GM18502 (cell line): ENCODE measurements at regions not wholly inside any gene's neighbourhood (a gene's known extent, or its start where the extent isn't known, plus 50 kb on each side); places are given as distances from the start of the nearest gene placed in this dataset.
"Not testable (repeated sequence)": the region's sequence is repeated elsewhere in the genome, so short reads cannot be mapped to it uniquely, and the experiment has no call there.

ENCODE experiments used
- ATAC-seq: cut with Tn5 transposase; IDR thresholded peaks from one replicate; pipeline ENCODE4 v1.9.1; 2021; ENCODE audit warnings: mild to moderate bottlenecking; ENCODE audit not compliant: unreplicated experiment, poor library complexity

DNA sequence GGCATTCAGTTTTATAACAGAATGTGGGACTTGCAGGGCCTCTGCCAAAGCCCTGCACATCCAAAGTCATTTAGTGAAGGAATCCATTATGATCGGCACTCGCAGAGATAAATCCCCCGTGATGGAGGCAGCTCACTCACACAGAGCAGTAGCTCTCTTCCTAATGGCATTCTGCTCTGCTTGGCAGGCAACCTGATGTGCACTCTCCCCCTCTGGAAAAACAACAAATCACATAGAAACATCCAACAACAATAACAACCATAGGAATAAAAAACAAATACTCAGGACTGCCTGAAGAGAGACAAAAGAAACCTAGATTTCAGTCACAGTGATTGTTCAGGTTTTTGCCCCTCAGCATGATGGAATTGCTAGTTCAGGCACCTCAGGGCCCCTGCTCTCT, 59.7 kb downstream of the NAA11 start:
- no peak for ATAC-seq

DNA sequence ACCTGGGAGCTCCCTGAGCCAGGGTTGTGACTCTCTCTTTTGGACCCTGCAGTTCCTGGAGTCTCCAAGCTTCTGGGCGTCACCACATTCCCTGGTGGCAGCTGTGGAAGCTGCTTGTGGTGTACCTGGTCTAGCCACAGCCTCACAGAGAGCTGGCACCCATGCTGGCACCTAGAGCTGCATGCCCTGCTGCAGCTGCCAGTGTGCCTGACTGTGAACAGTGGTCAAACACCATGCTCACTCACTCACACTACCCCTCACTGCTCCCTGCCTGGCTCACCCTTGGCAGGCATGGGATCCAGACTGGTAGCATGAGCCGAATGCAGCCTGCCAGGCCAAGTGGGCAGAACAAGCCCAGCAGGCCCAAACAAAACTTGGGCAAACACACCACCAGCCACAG, 66.6 kb downstream of the NAA11 start:
- ATAC-seq, result no peak

DNA sequence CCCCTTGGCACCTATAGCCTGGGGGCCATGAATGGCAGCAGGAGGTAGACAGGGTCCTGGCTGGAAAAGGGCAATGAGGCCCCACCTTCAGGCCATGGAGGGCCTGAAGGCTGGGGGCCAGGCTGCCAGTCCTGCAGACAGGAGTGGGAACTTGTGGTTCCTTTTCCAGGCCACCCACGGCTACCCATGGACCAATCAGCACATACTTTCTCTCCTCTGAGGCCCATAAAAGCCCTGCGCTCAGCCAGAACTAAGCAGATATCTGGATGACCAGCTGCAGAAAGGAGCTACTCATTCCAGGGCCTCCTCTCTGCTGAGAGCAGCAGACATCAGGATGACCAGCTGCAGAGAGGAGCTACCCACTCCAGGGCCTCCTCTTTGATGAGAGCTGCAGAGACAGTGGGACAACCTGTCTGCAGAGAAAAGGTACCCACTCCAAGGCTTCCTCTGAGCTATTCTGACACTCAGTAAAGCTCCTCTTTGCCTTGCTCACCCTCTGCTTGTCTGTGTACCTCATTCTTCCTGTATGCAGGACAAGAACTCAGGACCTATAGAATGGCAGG, 67.2 kb downstream of the NAA11 start:
- no peak for ATAC-seq

DNA sequence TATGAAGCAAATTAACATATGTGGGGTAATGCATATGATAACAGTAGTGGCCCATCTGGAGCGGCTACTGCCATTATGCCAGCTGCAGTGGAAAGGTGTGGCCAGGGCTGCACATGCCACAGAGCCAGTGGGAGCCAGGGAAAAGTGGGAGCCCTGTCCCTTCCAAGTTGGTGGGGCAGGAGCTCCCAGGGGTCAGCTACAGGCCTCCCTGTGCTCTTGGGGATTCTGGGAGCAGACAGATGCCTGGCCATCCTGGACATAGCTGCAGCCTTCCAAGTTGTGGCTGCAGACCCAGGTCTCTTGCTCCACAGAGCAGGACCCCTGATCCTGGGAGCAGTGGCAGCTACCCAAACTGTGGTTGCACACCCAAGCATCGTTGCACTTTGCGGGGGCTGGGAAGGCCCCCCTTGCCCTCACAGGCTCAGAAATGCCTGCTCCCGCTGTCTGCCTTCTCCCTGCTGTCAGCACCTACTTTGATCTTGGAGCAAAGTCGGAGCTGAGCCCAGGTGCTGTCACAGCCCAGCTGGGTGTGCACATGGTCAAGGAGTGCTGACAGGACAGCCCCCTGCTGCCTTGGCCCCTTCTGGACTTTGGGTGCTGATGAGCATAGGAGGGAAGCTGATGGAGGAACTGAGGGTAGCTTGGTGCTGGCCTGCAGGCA, 67.8 kb downstream of the NAA11 start:
- ATAC-seq, result no peak

DNA sequence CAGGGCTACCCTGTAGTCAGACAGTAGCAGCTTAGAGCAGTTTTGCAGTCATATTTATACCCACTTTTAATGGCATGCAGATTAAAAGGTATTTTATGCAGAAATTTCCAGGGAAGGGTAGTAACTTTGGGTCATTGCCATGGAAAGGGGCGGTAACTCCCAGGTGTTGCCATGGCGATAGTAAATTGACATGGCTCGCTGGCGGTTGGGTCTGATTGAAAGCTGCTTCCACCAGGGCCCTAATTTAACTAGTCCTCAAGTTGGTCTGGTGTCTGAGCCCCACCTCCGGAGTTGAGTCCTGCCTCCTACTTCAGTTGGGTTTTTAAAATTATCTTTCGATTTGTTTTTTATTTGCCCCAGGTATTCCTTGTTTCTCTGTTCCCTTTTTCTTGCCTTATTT, 70.1 kb downstream of the NAA11 start:
- no peak for ATAC-seq

DNA sequence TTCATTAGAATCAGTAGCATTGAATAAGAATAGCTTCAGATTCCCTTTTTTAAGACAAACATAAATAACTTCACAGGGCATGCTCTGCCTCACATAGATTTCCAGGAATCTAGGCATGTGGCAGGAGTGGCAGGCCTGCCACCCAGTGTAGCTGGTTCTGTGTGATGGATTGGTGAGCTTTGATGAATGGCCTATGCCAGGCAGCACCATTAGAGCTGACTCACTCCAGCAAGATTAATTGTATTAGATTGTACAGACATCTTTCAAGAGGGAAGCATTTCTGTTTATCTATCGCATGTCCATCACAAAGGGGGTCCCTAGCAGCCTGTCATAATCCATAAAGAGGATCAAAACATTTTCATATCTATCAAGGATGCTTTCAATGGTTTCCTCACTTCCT, 71.9 kb downstream of the NAA11 start:
- ATAC-seq, result no peak

DNA sequence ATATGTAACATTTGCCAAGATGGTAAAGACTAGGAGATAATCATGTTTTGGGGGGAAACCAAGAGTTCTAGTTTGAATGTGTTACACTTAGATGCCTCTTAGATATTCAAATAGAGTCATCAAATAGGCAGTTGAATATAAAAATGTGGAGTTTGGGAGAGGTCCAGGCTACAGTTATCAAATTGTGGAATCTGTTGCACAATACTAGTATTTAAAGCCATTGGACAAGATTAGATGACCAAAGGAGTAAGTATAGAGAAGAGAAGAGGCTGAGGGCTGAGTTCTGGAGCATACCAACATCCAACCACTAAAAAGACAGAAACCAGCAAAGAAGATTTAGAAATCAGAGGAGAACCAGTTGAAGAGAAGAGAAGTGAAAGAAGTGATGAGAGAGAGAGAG, 72.7 kb downstream of the NAA11 start:
- ATAC-seq, result no peak

DNA sequence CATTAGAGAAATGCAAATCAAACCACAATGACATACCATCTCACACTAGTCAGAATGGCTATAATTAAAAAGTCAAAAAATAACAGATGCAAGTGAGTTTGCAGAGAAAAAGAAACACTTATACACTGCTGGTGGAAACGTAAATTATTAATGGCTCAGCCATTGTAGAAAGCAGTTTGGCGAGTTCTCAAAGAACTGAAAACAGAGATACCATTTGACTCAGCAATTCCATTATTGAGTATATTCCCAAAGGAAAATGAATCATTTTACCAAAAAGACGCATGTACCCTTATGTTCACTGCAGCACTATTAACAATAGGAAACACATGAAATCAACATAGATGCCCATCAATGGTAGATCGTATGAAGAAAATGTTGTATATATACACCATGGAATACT, 75.0 kb downstream of the NAA11 start:
- ATAC-seq, result no peak

DNA sequence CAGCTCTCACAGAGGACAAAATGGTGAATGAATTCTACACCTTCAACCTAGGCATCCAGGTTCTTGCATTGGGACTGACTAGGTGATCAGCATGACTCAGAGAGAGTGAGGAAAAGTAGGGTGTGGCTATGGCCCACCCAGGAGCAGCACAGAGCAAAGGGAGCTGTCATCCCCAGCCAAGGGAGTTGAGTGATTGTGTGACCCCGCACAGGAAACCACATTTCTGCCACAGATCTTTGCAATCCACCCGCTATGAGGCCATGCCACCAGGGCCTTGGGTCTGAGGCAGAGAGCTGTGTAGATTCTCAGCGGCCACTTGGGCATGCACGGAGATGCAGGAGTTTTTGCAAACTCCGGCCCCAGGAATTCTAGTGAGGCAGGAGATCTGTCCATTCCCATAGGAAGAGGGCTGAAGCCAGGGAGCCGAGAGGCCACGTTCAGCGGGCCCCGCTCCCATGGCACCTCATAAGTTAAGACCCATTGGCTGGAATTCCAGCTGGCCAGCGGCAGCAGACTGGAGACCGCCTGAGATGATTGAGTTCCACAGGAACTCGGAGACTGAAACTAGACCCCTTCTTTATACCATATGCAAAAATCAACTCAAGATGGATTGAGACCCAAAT, 75.9 kb downstream of the NAA11 start:
- no peak for ATAC-seq

DNA sequence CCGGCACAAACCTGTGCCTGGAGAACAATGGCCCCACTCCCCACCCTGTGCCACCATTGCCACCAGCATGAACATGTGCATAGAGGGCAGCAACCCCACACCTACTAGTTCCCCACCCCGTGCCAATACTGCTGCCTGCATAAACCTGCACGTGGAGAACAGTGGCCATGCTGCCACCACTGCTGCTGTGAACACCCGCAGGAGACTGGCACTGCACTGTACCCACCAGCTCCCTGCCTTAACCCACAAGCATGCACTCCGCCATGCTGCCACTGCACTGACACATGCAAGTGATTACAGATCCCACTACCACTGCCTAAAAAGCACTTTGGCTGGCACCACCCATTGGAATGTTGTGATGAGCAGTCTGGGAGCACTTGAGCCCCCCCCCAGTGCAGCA, 77.3 kb downstream of the NAA11 start:
- no peak for ATAC-seq

DNA sequence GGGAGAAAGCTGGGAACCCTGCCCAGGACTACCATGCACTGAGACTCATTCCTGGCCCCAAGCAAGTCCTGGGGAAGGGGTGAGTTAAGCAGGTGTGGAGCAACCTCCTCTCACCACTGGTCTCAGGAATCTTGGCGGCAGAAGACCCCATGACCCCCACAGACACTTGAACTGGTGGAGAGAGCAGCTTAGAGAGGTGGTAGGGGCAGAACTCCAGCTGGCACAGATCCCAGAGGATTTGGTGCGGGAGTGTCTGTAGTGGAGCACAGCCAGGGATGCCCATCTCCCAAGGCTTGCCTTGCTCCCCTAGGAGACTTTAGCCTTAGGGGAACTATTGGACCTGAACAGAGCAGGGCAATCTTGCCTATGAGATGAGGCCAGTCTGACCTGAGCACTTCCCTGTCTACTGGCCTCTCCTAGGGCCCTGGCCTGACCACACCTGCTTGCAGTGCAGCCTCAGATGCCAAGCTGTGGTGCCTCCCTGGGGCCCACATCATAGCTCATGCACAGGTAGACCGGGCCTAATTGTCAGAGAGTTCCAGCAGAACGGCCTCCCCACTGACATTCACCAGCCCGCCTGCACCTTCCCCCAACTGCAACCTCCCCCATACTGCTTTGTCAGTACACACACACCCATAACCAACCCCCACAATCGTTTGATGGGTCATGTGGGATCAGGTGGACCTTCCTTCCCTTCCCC, 78.0 kb downstream of the NAA11 start:
- no peak for ATAC-seq

DNA sequence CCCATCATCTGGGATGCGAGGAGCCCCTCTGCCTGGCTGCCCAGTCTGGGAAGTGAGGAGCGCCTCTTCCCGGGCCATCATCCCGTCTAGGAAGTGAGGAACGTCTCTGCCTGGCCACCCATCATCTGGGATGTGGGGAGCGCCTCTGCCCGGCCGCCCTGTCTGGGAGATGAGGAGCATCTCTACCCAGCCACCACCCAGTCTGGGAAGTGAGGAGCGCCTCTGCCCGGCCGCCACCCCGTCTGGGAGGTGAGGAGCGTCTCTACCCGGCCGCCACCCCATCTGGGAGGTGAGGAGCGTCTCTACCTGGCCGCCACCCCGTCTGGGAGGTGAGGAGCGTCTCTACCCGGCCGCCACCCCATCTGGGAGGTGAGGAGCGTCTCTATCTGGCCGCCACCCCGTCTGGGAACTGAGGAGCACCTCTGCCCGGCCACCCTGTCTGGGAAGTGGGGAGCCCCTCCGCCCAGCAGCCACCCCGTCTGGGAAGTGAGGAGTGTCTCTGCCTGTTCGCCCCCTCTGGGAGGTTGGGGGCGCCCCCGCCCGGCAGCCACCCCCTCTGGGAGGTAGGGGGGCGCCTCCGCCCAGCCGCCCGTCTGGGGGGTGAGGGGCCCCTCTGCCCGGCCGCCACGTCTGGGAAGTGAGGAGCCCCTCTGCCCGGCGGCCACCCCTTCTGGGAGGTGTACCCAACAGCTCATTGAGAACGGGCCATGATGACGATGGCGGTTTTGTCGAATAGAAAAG, 80.5 kb downstream of the NAA11 start:
- ATAC-seq, result not testable (repeated sequence)

DNA sequence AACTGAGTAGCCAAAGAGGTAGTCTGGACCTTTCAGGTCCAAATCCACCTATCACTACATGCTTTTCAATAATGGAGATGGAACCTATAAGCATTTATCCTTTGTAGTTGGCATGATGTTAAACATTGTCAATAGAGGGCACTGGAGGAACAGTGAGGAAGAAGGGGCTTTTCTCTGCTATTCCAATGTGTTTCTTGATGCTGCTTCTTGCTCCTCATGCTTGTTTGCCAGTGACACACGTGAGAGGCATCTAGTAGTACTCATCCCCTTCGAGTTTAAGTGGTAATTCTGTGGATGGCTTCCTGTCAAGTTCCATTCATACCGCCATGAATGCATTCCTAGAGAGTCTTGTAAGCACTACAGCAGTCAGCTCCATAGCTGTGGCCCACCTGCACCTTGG, 84.0 kb downstream of the NAA11 start:
- no peak for ATAC-seq

DNA sequence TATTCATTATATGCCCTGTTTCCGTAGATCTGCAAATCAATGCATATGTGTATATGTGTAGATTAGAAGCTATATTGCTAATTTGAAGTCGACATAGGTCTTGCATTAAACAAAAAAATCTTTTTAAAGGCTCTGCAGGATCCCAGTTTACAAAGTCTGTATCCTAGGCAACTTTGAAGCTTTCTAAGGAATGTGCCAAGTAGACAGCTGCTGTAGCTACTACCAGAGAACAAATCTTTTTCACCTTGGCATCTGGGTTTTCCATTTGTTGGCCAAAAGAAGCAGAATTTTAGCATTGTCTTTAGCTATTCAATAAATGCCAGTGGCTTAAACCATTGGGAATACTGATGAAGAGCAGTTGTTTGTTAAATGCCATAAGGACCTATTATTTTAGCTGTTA, 88.0 kb downstream of the NAA11 start:
- ATAC-seq, result no peak

DNA sequence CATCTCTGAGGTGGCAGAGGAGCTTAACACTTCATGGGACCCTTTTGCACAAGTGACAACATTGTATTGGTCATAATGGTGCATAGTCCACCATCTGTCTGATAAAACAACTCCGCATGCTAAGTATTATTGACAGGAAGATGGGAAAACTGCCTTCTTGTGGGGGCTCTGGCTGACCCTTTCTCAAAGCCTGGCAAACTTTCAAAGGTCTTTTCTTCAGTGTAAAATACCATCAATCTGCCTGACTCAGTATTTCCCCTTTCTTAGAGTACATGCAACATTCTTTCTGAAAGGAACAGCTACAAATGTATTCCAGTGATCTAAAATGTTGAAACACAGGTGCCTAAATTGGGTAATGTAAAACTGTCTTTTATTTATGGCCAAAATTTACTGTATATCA, 89.1 kb downstream of the NAA11 start:
- no peak for ATAC-seq

DNA sequence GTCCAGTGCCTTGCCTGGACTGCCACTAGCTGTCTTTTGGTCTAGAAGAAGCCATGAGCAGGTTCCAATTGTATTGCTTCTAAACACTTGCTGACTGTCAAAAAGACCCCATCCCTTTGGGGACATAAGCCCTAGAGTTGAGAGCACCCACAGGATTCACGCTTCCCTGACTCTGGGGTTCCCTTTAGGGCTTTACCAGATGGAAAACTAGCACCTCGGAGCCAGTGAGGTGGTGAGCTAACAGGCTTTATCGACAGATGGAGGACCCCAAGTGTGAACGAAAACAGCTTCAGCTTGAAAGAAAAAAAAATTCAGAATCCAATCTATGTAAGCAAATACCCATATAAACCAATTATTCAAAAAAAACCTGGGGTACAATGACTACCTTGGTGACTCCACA, 90.8 kb downstream of the NAA11 start:
- ATAC-seq, result no peak

DNA sequence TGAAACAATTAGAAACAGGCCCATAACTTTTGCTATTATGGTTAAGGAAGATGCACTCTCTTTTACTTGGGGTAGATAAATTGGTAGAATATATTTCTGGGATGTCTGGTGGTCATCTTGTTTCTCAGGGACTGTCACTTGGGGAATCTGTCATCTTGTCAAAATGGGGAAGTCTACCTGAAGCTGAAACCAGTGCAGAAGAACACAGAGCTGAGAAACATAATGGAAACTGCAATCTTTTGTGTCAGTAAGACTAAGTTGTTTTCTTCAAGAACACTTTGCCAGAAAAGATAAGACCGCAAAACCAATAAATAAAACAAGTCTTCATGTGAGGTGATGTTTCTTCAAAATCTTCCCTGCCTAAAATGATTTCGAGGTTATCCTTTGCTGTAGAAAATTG, 92.0 kb downstream of the NAA11 start:
- ATAC-seq, result no peak

DNA sequence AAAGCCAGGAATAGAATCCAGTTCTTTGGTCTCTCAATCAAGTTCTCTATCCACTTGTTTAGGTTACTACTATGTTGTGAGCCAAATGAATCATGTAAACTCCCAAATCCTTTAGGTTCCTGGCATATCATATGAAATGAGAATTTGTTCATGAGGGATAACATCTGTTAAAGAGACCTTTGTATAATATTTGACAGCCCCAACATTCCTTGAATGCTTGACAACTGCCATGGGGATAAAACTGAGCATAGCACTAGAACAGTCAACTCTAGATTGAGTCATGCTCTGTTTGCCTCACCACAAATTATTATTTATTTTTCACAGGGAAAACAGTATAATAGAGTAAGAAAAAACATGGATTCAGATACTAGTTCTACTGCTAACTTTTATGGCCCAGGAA, 93.3 kb downstream of the NAA11 start:
- no peak for ATAC-seq

DNA sequence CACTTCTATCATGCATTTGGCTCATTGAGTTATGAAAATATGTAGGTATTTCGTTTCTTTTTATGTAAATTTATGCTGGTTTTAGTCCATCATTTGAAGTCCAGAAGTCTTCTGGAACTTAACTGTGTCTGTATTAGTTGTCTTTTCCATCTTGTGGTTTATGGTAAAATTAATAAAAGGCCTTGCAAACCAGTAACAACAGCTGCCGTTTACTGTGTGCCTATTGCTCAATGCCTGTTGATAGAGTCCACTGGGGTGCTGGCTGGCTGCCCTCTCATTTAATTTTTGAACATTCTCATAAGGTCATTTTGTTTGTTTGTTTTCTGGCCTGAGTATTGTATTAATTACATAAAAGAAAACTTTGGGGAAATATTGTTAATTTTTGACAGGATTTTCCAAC, 98.0 kb downstream of the NAA11 start:
- no peak for ATAC-seq

DNA sequence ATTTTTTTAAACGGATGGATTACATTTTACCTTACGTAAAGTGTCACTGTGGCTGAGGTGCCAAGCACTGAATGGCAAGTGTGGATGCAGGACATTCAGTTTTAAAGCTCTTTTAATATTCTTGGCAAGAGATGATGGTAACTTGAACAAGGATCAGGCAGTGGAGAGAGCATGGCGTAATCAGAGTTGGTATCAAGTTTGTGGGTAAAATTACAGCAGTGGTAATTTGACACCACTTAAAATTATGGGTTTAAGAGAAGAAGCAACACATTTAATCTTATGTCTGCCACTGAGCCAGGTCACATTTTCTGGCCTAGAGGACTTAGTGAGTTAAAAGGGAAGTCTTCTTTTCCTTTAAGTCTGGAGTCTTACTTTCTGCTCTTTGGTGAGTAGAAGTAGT, 100.5 kb downstream of the NAA11 start:
- ATAC-seq, result no peak

DNA sequence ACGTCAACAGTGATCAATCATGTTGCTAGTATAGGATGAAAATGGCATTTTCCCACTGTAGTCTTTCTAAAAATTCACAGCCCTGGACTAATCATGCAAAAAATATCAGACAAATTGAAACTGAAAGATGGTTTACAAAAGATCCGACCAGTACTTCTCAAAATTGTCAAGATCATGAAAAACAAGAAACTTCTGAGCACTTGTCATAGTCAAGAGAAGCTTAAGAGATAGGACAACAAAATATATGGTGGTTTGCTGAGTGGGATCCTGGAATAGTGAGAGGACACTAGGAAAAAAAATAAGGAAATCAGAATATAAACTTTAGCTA, 101.1 kb downstream of the NAA11 start:
- no peak for ATAC-seq
